ENCODE measurements at regions not wholly inside any gene's neighbourhood (a gene's known extent, or its start where the extent isn't known, plus 50 kb on each side); places are given as distances from the start of the nearest gene placed in this dataset.

- TF ChIP-seq CTCF (IDR thresholded peaks at IDR 0.05), result no peak
- no peak for TF ChIP-seq POLR2A (IDR thresholded peaks at IDR 0.05)
These were observed 475.8 kb upstream of the OLFM3 start for GRCh38 chr1:102472520-102472919.

Data from adrenal gland (tissue), 5 donors.